VCaP (cell line): ENCODE measurements at regions not wholly inside any gene's neighbourhood (a gene's known extent, or its start where the extent isn't known, plus 50 kb on each side); places are given as distances from the start of the nearest gene placed in this dataset.
"Not testable (repeated sequence)": the region's sequence is repeated elsewhere in the genome, so short reads cannot be mapped to it uniquely, and the experiment has no call there.

Experiments used
- H3K27ac ChIP-seq: fragments of 450-650 bp; 2 replicates; pipeline ENCODE4 v1.5.1; 2017
- CTCF ChIP-seq: fragments of 450-650 bp; conservative IDR thresholded peaks from 2 replicates; pipeline ENCODE4 v1.5.1; 2017; ENCODE audit warnings: mild to moderate bottlenecking, moderate library complexity

GRCh38 chr5:154589511-154589910 lies 111.5 kb upstream of the HAND1 start:
- no peak for TF ChIP-seq CTCF
- H3K27ac ChIP-seq: no peak overlapping the region

- H3K27ac ChIP-seq: not testable (repeated sequence)
These were observed 110.9 kb upstream of the HAND1 start for GRCh38 chr5:154588833-154589425.

- no peak for TF ChIP-seq CTCF
- H3K27ac ChIP-seq: no peak overlapping the region
These were observed 110.2 kb upstream of the HAND1 start for GRCh38 chr5:154588091-154588774.

DNA sequence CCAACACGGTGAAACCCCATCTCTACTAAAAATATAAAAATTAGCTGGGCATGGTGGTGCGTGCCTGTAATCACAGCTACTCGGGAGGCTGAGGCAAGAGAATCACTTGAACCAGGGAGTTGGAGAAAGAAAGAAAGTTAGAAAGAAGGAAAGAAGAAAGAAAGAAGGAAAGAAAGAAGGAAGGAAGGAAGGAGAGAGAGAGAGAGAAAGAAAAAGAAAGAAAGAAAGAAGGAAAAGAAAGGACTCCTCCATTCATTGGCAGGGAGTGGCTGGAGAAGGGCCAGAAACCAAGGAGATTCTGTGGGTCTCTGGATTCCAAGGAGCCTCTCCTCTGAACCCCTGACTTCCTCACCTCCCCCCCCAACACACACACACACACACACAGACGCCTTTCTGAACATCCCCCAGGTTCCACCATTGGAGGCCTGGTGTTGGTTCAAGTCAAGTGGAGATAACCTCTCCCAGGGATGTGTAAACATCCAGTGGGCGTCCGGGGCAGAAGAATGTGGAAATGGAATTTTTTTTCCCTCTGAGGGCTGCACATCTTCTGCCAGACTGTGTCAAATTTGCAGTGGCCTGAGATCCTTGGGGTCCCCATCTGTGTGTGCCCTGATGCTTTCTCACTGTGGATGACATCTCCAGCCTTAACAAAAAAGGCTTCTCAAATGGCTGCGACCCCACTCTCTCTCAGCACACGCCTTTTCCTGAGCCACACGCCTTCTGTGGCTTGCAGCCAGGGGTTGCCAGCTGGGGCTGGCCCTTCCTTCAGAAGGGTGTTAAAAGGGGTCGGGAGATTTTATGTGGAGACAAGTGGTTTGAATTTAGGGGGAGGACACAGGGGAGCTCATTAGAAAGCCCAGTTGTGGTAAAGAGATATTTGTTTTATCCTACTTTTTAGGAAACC lies 109.3 kb upstream of the HAND1 start:
- no peak overlapping the region for H3K27ac ChIP-seq
- no peak for TF ChIP-seq CTCF

DNA sequence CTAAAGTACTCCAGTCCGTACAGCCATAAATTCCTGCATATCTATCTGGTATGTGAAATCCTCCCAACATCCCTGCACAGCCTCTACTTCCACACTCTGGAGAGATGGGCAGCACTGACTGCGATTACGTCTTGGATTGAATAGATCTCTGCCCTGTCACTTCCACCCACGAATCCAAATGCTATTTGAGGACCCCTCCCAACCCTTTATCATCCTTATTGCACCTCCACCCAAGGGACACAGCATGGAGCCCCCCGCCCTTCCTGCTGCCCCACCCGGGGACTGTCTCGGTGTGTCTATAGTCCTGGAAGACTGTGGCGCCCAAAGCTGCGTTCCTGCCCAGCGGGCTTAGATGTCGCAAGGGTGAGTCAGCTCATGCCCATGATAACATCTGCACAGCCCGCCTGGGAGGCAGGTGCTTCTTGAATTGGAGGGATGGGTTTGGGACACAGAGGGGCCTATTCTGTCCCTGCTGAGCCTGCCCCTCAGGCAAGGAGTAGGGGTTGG lies 105.7 kb upstream of the HAND1 start:
- H3K27ac ChIP-seq: no peak overlapping the region
- TF ChIP-seq CTCF: no peak

GRCh38 chr5:154580422-154580821 lies 102.4 kb upstream of the HAND1 start:
- H3K27ac ChIP-seq: no peak overlapping the region
- no peak for TF ChIP-seq CTCF

DNA sequence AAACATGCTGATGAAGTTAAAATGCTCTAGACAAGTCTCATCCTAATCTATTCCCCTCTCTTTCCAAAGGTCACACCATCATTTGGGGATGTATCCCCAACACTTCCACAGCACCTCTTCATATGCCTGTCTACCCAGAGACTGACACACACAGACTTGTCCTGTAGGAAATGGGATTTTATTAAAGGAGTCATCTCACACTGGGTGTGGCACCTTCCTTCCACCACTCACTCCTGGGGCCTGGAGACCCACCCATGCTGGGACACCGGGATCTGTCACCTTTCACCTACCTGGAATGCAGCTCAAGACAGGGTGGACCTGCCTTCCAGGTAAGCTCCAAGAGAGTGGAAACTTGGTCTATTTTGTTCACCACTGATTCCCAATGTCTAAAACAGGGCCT lies 99.4 kb upstream of the HAND1 start:
- no peak overlapping the region for H3K27ac ChIP-seq
- TF ChIP-seq CTCF: no peak
